AG04449 (cell line): ENCODE measurements at regions not wholly inside any gene's neighbourhood (a gene's known extent, or its start where the extent isn't known, plus 50 kb on each side); places are given as distances from the start of the nearest gene placed in this dataset.
"Not testable (repeated sequence)": the region's sequence is repeated elsewhere in the genome, so short reads cannot be mapped to it uniquely, and the experiment has no call there.

Source experiments
- CTCF ChIA-PET: fragments of 350-600 bp; formaldehyde crosslinking; extraction: SDS; loops from one replicate; lab custom pipeline; 2021; ENCODE audit warnings: antibody characterized with exemption; lab: Yijun Ruan, JAX
- POLR2A ChIA-PET: fragments of 400-600, 350-600 bp; formaldehyde crosslinking; extraction: SDS; loops from one replicate; lab custom pipeline; 2020; ENCODE audit warnings: antibody characterized with exemption, inconsistent platforms; lab: Yijun Ruan, JAX
- DNase-seq: peaks from one replicate; pipeline ENCODE4 v3.0.0-alpha.2; 2010; ENCODE audit warnings: low read depth, low spot score
- H3K4me3 ChIP-seq: 2 replicates; pipeline ENCODE4 v1.5.1; 2011; ENCODE audit warnings: low read depth, mild to moderate bottlenecking, control low read depth, low read length
- TF ChIP-seq, protein P1 (sequence below): IDR thresholded peaks from one replicate; pipeline ENCODE4 v1.5.1; 2011; ENCODE audit warnings: mild to moderate bottlenecking, moderate library complexity, low read length, control low read depth, inconsistent platforms; ENCODE audit not compliant: insufficient read depth; ENCODE audit errors: missing control alignments

GRCh38 chr5:171549274-171549673, 129.8 kb downstream of the FGF18 start:
- CTCF ChIA-PET = interaction anchor here (0.8 kb wide), 1 partner anchor 53 kb away, joined by 3 read pairs; no protein-coding TSS in a partner anchor
- no peak for DNase-seq
- POLR2A ChIA-PET = no interaction called here
- H3K4me3 ChIP-seq = no peak overlapping the region
- TF ChIP-seq, protein P1, sequence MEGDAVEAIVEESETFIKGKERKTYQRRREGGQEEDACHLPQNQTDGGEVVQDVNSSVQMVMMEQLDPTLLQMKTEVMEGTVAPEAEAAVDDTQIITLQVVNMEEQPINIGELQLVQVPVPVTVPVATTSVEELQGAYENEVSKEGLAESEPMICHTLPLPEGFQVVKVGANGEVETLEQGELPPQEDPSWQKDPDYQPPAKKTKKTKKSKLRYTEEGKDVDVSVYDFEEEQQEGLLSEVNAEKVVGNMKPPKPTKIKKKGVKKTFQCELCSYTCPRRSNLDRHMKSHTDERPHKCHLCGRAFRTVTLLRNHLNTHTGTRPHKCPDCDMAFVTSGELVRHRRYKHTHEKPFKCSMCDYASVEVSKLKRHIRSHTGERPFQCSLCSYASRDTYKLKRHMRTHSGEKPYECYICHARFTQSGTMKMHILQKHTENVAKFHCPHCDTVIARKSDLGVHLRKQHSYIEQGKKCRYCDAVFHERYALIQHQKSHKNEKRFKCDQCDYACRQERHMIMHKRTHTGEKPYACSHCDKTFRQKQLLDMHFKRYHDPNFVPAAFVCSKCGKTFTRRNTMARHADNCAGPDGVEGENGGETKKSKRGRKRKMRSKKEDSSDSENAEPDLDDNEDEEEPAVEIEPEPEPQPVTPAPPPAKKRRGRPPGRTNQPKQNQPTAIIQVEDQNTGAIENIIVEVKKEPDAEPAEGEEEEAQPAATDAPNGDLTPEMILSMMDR = no peak

GRCh38 chr5:171553817-171554216, 134.4 kb downstream of the FGF18 start:
- DNase-seq, CTCF ChIA-PET, POLR2A ChIA-PET, H3K4me3 ChIP-seq: not testable (repeated sequence)

- no peak overlapping the region for H3K4me3 ChIP-seq
- TF ChIP-seq, protein P1 = no peak
- POLR2A ChIA-PET = no interaction called here
- CTCF ChIA-PET = no interaction called here
- no peak for DNase-seq
Observed at GRCh38 chr5:171555160-171555559, 135.7 kb downstream of the FGF18 start.

DNA sequence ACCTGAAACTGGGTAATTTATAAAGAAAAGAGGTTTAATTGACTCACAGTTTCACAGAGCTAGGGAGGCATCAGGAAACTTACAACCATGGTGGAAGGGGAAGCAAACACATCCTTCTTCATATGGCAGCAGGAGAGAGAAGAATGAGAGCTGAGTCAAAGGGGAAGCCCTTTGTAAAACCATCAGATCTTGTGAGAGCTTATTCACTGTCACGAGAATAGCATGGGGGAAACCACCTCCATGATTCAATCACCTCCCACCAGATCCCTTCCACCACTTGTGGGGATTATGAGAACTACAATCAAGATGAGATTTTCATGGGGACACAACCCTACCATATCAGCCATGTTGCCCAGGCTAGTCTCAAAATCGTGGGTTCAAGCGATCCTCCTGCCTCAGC, 143.4 kb downstream of the FGF18 start:
- TF ChIP-seq, protein P1 = no peak
- DNase-seq = no peak
- CTCF ChIA-PET = no interaction called here
- no peak overlapping the region for H3K4me3 ChIP-seq
- POLR2A ChIA-PET = no interaction called here

GRCh38 chr5:171568389-171568788, 148.9 kb downstream of the FGF18 start:
- ChIA-PET CTCF (no interaction called here), POLR2A (no interaction called here)
- TF ChIP-seq, protein P1 = no peak
- DNase-seq = no peak
- no peak overlapping the region for H3K4me3 ChIP-seq

DNA sequence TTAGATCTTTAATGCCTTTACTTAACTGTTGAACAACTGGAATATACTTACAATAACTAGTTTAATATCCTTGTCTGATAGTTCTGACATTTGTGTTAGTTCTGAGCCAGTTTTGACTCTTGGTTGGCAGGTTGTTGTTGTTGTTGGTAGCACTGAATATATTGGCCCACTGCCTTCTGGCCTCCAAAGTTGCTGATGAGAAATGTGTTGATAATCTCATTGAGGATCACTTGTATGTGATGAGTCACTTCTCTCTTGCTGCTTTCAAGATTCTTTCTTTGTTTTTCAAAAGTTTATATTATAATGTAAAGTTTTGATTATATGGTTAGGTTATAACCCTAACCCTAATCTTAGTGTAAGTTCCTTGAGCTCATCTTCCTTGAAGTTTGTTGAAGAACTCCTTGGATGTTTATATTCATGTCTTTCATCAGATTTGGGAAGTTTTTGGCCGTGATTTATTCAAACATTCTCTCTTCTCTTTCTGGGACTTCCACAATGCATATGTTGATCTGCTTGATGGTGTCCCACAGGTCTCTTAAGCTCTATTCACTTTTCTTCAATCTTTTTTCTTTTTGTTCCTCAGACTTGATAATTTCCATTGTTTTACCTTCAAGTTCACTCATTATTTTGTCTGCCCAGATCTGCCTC, 149.7 kb downstream of the FGF18 start:
- TF ChIP-seq, protein P1 = no peak
- no peak overlapping the region for H3K4me3 ChIP-seq
- no peak for DNase-seq
- ChIA-PET POLR2A (no interaction called here), CTCF (interaction anchor here (0.8 to 1.3 kb wide), 2 partner anchors 9 to 61 kb away, joined by 3 to 4 read pairs; no protein-coding TSS in a partner anchor)

DNA sequence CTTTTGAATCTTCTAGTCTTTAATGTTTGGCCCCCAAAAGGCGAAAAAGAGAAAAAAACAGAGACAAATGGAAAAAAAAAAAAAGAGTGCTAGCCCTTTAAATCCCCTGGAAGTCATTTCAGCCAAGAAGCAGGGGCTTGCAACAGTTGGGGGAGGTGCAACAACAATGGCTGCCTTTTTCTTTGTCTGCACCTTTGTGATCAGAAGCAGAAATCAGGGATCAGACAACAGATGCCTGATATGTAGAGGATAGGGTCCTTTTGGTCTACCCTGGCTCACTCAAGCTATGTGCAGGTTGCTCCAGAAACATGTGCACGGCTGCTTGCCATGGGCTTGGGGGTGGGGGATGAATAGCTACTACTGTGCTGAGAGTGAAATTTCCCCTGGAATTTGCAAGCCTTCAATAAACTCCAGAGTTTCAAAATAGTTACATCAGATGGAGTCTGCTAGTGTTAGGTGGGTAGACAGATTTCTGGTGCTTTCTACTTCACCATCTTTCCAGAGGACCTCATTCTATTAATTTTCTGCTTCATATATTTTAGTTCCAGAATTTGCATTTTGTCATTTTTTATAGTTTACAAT, 150.9 kb downstream of the FGF18 start:
- no peak overlapping the region for H3K4me3 ChIP-seq
- POLR2A ChIA-PET = no interaction called here
- CTCF ChIA-PET = no interaction called here
- no peak for DNase-seq
- TF ChIP-seq, protein P1 = no peak
